ENCODE measurements at regions not wholly inside any gene's neighbourhood (a gene's known extent, or its start where the extent isn't known, plus 50 kb on each side); places are given as distances from the start of the nearest gene placed in this dataset.

DNA sequence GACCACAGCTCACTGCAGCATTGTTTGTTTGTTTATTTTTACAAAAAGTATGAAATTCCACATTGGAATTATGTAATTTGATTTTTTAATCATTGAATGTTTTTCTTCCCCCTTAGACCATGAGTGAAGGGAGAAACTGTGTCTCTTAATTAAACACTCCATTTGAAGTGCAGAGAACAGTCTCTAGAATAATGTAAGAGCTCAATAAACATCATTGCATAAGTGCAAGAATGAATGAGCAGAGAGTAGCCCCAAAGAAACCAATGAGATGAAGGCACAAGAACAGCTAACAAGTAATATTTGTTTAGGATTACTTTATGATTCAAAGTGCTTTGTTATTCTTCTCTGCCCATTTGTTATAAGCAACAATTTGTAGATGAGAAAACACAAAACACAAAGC, 921.3 kb upstream of the LCORL start:
- DNase-seq (ENCODE audit: low spot score) = no peak
- no peaks in the 10 kb centered on the region for H3K79me2 ChIP-seq (ENCODE audit: insufficient read depth, low read length)
- peaks cover 87% of the 10 kb centered on the region for H3K9me3 ChIP-seq (ENCODE audit: low read length)
- H3K27me3 ChIP-seq (ENCODE audit: control insufficient read depth in 1 of 2, insufficient read depth in 2 of 2, low read length in 2 of 2) = no peaks in the 10 kb centered on the region
- ATAC-seq = no peak
- CTCF ChIA-PET (ENCODE audit: low intra/inter-chr PET ratio, low total read pairs) = no interaction called here
- POLR2A ChIA-PET = no interaction called here
- in situ Hi-C loops (cut with HindIII; ENCODE audit: extremely low pct_ligation_motif_present, low pct_unique_long_range_greater_than_20kb) = no loop called here
- no peak overlapping the region for H3K27ac ChIP-seq (ENCODE audit: extremely low read length, insufficient read depth, low read length)
- no peak for FAIRE-seq
- BruUV-seq (replicated peaks) = no TSS peak
- intact Hi-C loops (cut with micrococcal nuclease; ENCODE audit: unreplicated experiment) = no loop called here
- TF ChIP-seq MAFF (IDR thresholded peaks at IDR 0.05; ENCODE audit: low read depth, low read length) = no peak
- no peak for TF ChIP-seq RCOR2 (CRISPR knock-in tag; IDR thresholded peaks at IDR 0.05)
- no peak for TF ChIP-seq ZNF180 (CRISPR knock-in tag; IDR thresholded peaks at IDR 0.05; ENCODE audit: borderline replicate concordance, low read depth)
- no peak for TF ChIP-seq ZNF34 (CRISPR knock-in tag; IDR thresholded peaks at IDR 0.05; ENCODE audit: borderline replicate concordance)
- TF ChIP-seq MED8 (CRISPR knock-in tag; IDR thresholded peaks at IDR 0.05; ENCODE audit: insufficient replicate concordance) = no peak
- no peak overlapping the region for H3K4me2 ChIP-seq (ENCODE audit: low read depth, low read length)
- H3K9ac ChIP-seq (ENCODE audit: insufficient read depth, low read depth, low read length) = no peak overlapping the region
- no peaks in the 10 kb centered on the region for H3K36me3 ChIP-seq (replicated peaks in 1 of 2; ENCODE audit: control insufficient read depth in 1 of 2, insufficient read depth in 2 of 2, low read length in 2 of 2)
- no peak overlapping the region for H2AFZ ChIP-seq (ENCODE audit: low read length)
- no peak overlapping the region for H3K4me3 ChIP-seq (replicated peaks in 1 of 3; ENCODE audit: insufficient read depth in 1 of 3, low read depth in 2 of 3, low read length in 3 of 3)
- no peaks in the 10 kb centered on the region for H3K4me1 ChIP-seq (ENCODE audit: insufficient read depth, low read length)
- no peaks in the 10 kb centered on the region for H4K20me1 ChIP-seq (ENCODE audit: insufficient read depth, low read length)

DNA sequence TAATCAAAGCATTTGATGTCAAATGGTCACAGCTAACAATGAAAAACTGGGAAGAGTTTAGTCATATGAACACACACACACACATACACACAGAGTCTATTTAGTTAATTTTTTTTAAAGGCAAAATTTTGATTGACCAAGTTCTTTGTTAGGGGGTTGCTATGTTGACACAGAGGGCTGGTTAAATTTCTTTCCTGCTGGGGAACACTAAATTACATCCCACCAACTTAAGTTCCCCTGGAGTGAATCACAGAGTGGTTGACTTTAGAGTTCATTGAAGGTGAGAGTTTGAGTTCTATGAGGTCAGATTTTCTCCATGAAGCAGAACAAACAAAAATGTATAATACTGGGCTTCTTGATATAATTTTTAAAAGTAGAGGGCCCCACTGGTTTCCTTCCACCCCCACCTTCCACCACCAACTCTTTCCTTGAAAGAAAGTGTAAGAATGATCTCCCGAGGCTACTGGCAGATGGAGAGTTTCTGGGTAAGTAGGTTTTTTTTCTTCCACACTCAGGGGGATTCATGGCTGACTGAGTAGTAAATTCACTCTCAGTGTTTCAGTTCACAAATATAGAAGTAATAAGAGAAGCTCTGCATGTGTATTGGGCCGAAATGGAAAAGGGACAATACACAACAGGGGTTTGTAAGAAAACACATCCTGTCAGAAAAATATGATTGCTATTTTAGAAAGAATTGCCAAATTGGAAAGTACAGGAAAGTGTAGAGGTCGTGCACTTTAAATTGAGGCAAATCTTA, 917.0 kb upstream of the LCORL start:
- no peak for DNase-seq (ENCODE audit: low spot score)
- H4K20me1 ChIP-seq (ENCODE audit: insufficient read depth, low read length) = no peaks in the 10 kb centered on the region
- no peaks in the 10 kb centered on the region for H3K79me2 ChIP-seq (ENCODE audit: insufficient read depth, low read length)
- no peak overlapping the region for H2AFZ ChIP-seq (ENCODE audit: low read length)
- no peak overlapping the region for H3K4me3 ChIP-seq (replicated peaks in 1 of 3; ENCODE audit: insufficient read depth in 1 of 3, low read depth in 2 of 3, low read length in 3 of 3)
- CTCF ChIA-PET (ENCODE audit: low intra/inter-chr PET ratio, low total read pairs) = no interaction called here
- 0% methylated on average over 3 of the region's 3 CpGs for WGBS (ENCODE audit: low lambda C conversion rate)
- no peak for FAIRE-seq
- no TSS peak for BruUV-seq (replicated peaks)
- H3K27ac ChIP-seq (ENCODE audit: extremely low read length, insufficient read depth, low read length) = no peak overlapping the region
- no peaks in the 10 kb centered on the region for H3K4me1 ChIP-seq (ENCODE audit: insufficient read depth, low read length)
- H3K4me2 ChIP-seq (ENCODE audit: low read depth, low read length) = no peak overlapping the region
- H3K9ac ChIP-seq (ENCODE audit: insufficient read depth, low read depth, low read length) = no peak overlapping the region
- in situ Hi-C loops (cut with HindIII; ENCODE audit: extremely low pct_ligation_motif_present, low pct_unique_long_range_greater_than_20kb) (no loop called here), intact Hi-C loops (cut with micrococcal nuclease; ENCODE audit: unreplicated experiment) (no loop called here)
- ATAC-seq = no peak
- H3K36me3 ChIP-seq (replicated peaks in 1 of 2; ENCODE audit: control insufficient read depth in 1 of 2, insufficient read depth in 2 of 2, low read length in 2 of 2) = no peaks in the 10 kb centered on the region
- POLR2A ChIA-PET = no interaction called here
- H3K9me3 ChIP-seq (ENCODE audit: low read length) = peaks cover 95% of the 10 kb centered on the region
- no peaks in the 10 kb centered on the region for H3K27me3 ChIP-seq (ENCODE audit: control insufficient read depth in 1 of 2, insufficient read depth in 2 of 2, low read length in 2 of 2)
- TF ChIP-seq ZNF256 (CRISPR knock-in tag; conservative IDR thresholded peaks at IDR 0.05) (no peak), DNMT3B (CRISPR knock-in tag; conservative IDR thresholded peaks at IDR 0.05) (no peak), ISL2 (CRISPR knock-in tag; IDR thresholded peaks at IDR 0.05) (no peak), ZNF20 (CRISPR knock-in tag; IDR thresholded peaks at IDR 0.05) (no peak), PAX8 (CRISPR knock-in tag; IDR thresholded peaks at IDR 0.05; ENCODE audit: borderline replicate concordance) (no peak), HMG20A (CRISPR knock-in tag; IDR thresholded peaks at IDR 0.05; ENCODE audit: borderline replicate concordance) (no peak), MYC (CRISPR knock-in tag; IDR thresholded peaks at IDR 0.05; ENCODE audit: borderline replicate concordance) (no peak), ARNT2 (CRISPR knock-in tag; IDR thresholded peaks at IDR 0.05; ENCODE audit: low read depth) (no peak)
- TF ChIP-seq, protein P1, sequence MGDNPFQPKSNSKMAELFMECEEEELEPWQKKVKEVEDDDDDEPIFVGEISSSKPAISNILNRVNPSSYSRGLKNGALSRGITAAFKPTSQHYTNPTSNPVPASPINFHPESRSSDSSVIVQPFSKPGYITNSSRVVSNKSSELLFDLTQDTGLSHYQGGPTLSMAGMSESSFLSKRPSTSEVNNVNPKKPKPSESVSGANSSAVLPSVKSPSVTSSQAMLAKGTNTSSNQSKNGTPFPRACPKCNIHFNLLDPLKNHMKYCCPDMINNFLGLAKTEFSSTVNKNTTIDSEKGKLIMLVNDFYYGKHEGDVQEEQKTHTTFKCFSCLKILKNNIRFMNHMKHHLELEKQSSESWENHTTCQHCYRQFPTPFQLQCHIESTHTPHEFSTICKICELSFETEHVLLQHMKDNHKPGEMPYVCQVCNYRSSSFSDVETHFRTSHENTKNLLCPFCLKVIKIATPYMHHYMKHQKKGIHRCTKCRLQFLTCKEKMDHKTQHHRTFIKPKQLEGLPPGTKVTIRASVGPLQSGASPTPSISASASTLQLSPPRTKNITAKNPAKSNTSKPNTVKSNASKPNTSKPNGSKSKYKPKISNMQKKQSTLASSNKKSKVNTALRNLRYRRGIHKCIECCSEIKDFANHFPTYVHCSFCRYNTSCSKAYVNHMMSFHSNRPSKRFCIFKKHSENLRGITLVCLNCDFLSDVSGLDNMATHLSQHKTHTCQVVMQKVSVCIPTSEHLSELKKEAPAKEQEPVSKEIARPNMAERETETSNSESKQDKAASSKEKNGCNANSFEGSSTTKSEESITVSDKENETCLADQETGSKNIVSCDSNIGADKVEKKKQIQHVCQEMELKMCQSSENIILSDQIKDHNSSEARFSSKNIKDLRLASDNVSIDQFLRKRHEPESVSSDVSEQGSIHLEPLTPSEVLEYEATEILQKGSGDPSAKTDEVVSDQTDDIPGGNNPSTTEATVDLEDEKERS (CRISPR knock-in tag; IDR thresholded peaks at IDR 0.05) = no peak
- TF ChIP-seq, protein P2, sequence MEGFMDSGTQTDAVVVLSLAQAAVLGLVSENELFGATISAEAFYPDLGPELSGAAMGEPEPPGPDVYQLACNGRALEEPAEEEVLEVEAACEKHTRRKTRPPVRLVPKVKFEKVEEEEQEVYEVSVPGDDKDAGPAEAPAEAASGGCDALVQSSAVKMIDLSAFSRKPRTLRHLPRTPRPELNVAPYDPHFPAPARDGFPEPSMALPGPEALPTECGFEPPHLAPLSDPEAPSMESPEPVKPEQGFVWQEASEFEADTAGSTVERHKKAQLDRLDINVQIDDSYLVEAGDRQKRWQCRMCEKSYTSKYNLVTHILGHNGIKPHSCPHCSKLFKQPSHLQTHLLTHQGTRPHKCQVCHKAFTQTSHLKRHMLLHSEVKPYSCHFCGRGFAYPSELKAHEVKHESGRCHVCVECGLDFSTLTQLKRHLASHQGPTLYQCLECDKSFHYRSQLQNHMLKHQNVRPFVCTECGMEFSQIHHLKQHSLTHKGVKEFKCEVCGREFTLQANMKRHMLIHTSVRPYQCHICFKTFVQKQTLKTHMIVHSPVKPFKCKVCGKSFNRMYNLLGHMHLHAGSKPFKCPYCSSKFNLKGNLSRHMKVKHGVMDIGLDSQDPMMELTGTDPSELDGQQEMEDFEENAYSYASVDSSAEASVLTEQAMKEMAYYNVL (CRISPR knock-in tag; IDR thresholded peaks at IDR 0.05; ENCODE audit: borderline replicate concordance) = no peak

Data from HepG2 (cell line).